Tibial artery (tissue), 4 donors: ENCODE measurements at regions not wholly inside any gene's neighbourhood (a gene's known extent, or its start where the extent isn't known, plus 50 kb on each side); places are given as distances from the start of the nearest gene placed in this dataset.

Experiments
- DNase-seq, 2 donors: peaks; one replicate each; pipeline ENCODE4 v3.0.0-alpha.2; 2019
- H3K27ac ChIP-seq, 2 donors: fragments of 200-600 bp; sonication (generic) in 1 of 2; 1 replicate in 1 of 2; 2 replicates in 1 of 2; pipeline ENCODE4 v1.5.1; 2018 to 2019; ENCODE audit warnings: mild to moderate bottlenecking in 1 of 2
- H3K27me3 ChIP-seq, 2 donors: fragments of 200-600 bp; sonication (generic) in 1 of 2; one replicate each; pipeline versions ENCODE4 v1.5.1 to v1.6.0; 2016 to 2019
- H3K36me3 ChIP-seq, 3 donors: fragments of 200-600 bp; sonication (generic) in 2 of 3; one replicate each; pipeline ENCODE4 v1.5.1; 2016 to 2019; ENCODE audit warnings: mild to moderate bottlenecking in 2 of 3
- H3K4me1 ChIP-seq, 4 donors: fragments of 200-600 bp; sonication (generic) in 2 of 4; 1 replicate in 3 of 4; 2 replicates in 1 of 4; pipeline ENCODE4 v1.5.1; 2016 to 2019
- H3K4me3 ChIP-seq, 2 donors: fragments of 200-600 bp; sonication (generic) in 1 of 2; 1 replicate in 1 of 2; 2 replicates in 1 of 2; pipeline ENCODE4 v1.5.1; 2018 to 2019; ENCODE audit warnings: mild to moderate bottlenecking in 2 of 2
- H3K9me3 ChIP-seq, 3 donors: fragments of 200-600 bp; sonication (generic) in 1 of 3; one replicate each; pipeline ENCODE4 v1.5.1; 2016 to 2019
- CTCF ChIP-seq, 2 experiments: fragments of 200-600 bp in 1 of 2; fragments of 450-650 bp in 1 of 2; IDR thresholded peaks; one replicate each; pipeline ENCODE4 v1.5.1; 2017 to 2019; ENCODE audit warnings: antibody characterized with exemption in 2 of 2, mild to moderate bottlenecking in 1 of 2, moderate library complexity in 1 of 2
- intact Hi-C: fragments of 100-400 bp; cut with DNase I; formaldehyde crosslinking; loops from one replicate; pipeline ENCODE4 v1.15.0; 2023; ENCODE audit warnings: low total_unique reads

- Histone ChIP-seq H3K4me3 (no peak overlapping the region), H3K36me3 (no peaks in the 10 kb centered on the region), H3K27ac (no peak overlapping the region), H3K4me1 (no peaks in the 10 kb centered on the region), H3K27me3 (peaks cover 0 to 17% of the 10 kb centered on the region in 2 donors), H3K9me3 (peaks cover 0 to 13% (median 6%) of the 10 kb centered on the region in 3 donors)
- intact Hi-C loops = no loop called here
- TF ChIP-seq CTCF (IDR thresholded peaks at IDR 0.05) = no peak
- DNase-seq = no peak
Measured at GRCh38 chr11:119829402-119829801, 100.4 kb upstream of the NECTIN1 start.

- peaks cover 0 to 17% of the 10 kb centered on the region in 2 donors for H3K27me3 ChIP-seq
Measured at GRCh38 chr11:119828819-119829218, 99.8 kb upstream of the NECTIN1 start.

GRCh38 chr11:119828006-119828405, 99.0 kb upstream of the NECTIN1 start:
- Histone ChIP-seq H3K9me3 (peaks cover 0 to 13% (median 6%) of the 10 kb centered on the region in 3 donors), H3K36me3 (no peaks in the 10 kb centered on the region), H3K27ac (no peak overlapping the region), H3K27me3 (peaks cover 0 to 14% of the 10 kb centered on the region in 2 donors), H3K4me1 (no peaks in the 10 kb centered on the region), H3K4me3 (no peak overlapping the region)
- intact Hi-C loops = no loop called here
- no peak for DNase-seq
- no peak for TF ChIP-seq CTCF (IDR thresholded peaks at IDR 0.05)

More at GRCh38 chr11:119828819-119829218, 99.8 kb upstream of the NECTIN1 start:
- intact Hi-C loops = no loop called here
- Histone ChIP-seq H3K4me3 (no peak overlapping the region), H3K27ac (no peak overlapping the region), H3K36me3 (no peaks in the 10 kb centered on the region), H3K9me3 (peaks cover 0 to 13% (median 6%) of the 10 kb centered on the region in 3 donors), H3K4me1 (no peaks in the 10 kb centered on the region)
- DNase-seq = no peak
- no peak for TF ChIP-seq CTCF (IDR thresholded peaks at IDR 0.05)

- H3K9me3 ChIP-seq = peaks cover 0 to 13% (median 6%) of the 10 kb centered on the region in 3 donors
- no peak for DNase-seq
- no peak for TF ChIP-seq CTCF (IDR thresholded peaks at IDR 0.05)
- H3K4me1 ChIP-seq = no peaks in the 10 kb centered on the region
- no peak overlapping the region for H3K27ac ChIP-seq
- no peak overlapping the region for H3K4me3 ChIP-seq
- peaks cover 0 to 7% of the 10 kb centered on the region in 2 donors for H3K27me3 ChIP-seq
- intact Hi-C loops = no loop called here
- no peaks in the 10 kb centered on the region for H3K36me3 ChIP-seq
Measured at GRCh38 chr11:119827113-119827512, 98.1 kb upstream of the NECTIN1 start.

GRCh38 chr11:119823077-119823476, 94.1 kb upstream of the NECTIN1 start:
- Histone ChIP-seq H3K27ac (no peak overlapping the region), H3K36me3 (no peaks in the 10 kb centered on the region), H3K27me3 (peaks cover 0 to 4% of the 10 kb centered on the region in 2 donors), H3K4me3 (no peak overlapping the region), H3K4me1 (no peaks in the 10 kb centered on the region), H3K9me3 (peaks cover 0 to 13% (median 6%) of the 10 kb centered on the region in 3 donors)
- TF ChIP-seq CTCF (IDR thresholded peaks at IDR 0.05) = no peak
- no peak for DNase-seq
- intact Hi-C loops = no loop called here

DNA sequence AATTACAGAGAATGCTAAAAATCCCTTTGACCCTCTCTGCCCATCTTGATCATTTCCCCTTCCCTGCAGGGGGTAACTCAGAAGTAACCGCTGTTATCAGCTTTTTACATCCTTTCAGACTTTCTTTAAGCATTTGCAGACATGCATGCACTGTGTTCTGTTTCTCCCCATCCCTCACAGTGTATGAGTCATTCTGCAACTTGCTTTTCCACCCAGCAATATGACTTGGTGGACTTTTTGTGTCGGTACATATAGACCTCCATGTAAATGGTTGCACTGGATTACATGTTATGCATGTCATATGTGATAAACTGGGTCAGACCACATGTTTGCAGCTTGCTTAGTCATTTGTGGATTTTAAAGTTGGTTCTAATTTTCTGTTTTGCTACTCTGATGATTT, 87.7 kb upstream of the NECTIN1 start:
- Histone ChIP-seq H3K4me3 (no peak overlapping the region), H3K27me3 (no peaks in the 10 kb centered on the region), H3K27ac (no peak overlapping the region), H3K36me3 (no peaks in the 10 kb centered on the region), H3K4me1 (peaks cover 0 to 6% (median 1%) of the 10 kb centered on the region in 4 donors), H3K9me3 (no peaks in the 10 kb centered on the region)
- no peak for DNase-seq
- no peak for TF ChIP-seq CTCF (IDR thresholded peaks at IDR 0.05)
- intact Hi-C loops = no loop called here
